ENCODE measurements at regions not wholly inside any gene's neighbourhood (a gene's known extent, or its start where the extent isn't known, plus 50 kb on each side); places are given as distances from the start of the nearest gene placed in this dataset.

DNA sequence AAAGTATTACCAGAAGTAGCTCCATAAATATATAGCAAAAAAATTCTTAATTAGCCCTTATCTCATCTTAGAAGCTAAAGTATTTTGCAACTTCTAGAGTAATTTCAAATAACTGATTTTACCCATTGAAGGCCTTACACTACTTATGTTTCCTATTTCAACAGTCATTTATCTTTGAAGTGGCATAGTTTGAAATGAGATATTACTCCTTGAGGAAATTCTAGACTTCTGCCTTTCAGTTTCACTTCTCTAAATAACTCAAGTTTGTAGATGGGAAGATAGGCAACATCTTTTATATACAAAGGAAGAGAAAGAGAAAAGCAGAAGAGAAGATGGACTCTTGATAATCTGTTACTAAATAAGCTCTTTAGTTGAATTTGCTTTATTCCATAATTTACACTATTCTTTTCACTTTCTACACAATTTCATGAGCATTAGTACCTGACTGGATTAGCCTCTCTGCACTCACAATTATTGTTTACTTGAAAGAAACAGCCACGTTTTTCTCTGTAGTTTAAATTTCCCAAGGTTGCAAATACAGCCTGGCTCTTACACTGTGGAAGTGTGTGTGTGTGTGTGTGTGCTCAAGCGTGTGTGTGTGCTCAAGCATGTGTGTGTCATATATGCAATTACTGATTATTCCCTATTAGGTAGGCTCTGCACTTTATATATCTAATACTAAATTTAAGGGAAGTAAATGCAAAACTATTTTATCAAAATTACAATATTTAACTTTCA is 60.6 kb upstream of the EMB start:
- TF ChIP-seq, protein P1, sequence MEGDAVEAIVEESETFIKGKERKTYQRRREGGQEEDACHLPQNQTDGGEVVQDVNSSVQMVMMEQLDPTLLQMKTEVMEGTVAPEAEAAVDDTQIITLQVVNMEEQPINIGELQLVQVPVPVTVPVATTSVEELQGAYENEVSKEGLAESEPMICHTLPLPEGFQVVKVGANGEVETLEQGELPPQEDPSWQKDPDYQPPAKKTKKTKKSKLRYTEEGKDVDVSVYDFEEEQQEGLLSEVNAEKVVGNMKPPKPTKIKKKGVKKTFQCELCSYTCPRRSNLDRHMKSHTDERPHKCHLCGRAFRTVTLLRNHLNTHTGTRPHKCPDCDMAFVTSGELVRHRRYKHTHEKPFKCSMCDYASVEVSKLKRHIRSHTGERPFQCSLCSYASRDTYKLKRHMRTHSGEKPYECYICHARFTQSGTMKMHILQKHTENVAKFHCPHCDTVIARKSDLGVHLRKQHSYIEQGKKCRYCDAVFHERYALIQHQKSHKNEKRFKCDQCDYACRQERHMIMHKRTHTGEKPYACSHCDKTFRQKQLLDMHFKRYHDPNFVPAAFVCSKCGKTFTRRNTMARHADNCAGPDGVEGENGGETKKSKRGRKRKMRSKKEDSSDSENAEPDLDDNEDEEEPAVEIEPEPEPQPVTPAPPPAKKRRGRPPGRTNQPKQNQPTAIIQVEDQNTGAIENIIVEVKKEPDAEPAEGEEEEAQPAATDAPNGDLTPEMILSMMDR (IDR thresholded peaks at IDR 0.05) = no peak
- TF ChIP-seq POLR2A (IDR thresholded peaks at IDR 0.05) = no peak

Measured in heart left ventricle (tissue), 13 donors.